ENCODE measurements at regions not wholly inside any gene's neighbourhood (a gene's known extent, or its start where the extent isn't known, plus 50 kb on each side); places are given as distances from the start of the nearest gene placed in this dataset.

DNA sequence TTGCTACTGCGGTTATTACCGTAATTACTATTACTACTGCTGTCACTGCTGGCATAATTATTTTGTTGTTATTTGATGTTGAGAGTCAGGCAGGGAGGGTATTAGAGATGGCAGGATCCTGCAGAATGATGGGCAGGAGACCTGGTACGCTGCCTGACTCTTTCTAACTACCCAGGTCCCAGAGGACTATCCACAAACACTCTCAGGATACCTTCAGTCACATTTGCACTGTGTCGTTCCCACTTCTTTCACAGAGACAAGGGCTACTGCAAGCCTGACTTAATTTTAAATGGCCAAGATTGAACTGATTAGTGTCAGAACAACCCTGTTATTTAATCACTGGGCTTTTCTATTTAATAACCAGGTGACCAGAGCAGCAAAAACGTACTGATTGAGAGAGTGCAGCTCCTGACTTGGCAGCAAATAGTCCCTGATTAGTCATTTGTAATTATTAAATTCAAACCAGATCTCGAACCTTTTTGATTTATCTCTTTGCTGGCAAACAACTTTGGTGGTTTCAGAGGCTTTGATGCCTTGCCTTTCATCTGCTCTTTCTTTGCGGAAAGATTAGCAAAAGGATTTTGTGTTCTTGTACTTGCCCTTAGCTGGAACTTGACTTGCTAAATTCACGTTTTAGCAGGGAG, 88.8 kb upstream of the ARHGEF3 start:
- no peaks in the 10 kb centered on the region for H3K4me1 ChIP-seq
- no peak for DNase-seq
- H3K9me3 ChIP-seq, result no peaks in the 10 kb centered on the region
- H3K36me3 ChIP-seq, result no peaks in the 10 kb centered on the region
- no peak overlapping the region for H3K27ac ChIP-seq
- H3K4me3 ChIP-seq, result no peak overlapping the region
- H3K9ac ChIP-seq (ENCODE audit: low read depth in 2 of 2, low read length in 2 of 2), result no peak overlapping the region
- TF ChIP-seq, protein P1, sequence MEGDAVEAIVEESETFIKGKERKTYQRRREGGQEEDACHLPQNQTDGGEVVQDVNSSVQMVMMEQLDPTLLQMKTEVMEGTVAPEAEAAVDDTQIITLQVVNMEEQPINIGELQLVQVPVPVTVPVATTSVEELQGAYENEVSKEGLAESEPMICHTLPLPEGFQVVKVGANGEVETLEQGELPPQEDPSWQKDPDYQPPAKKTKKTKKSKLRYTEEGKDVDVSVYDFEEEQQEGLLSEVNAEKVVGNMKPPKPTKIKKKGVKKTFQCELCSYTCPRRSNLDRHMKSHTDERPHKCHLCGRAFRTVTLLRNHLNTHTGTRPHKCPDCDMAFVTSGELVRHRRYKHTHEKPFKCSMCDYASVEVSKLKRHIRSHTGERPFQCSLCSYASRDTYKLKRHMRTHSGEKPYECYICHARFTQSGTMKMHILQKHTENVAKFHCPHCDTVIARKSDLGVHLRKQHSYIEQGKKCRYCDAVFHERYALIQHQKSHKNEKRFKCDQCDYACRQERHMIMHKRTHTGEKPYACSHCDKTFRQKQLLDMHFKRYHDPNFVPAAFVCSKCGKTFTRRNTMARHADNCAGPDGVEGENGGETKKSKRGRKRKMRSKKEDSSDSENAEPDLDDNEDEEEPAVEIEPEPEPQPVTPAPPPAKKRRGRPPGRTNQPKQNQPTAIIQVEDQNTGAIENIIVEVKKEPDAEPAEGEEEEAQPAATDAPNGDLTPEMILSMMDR (IDR thresholded peaks at IDR 0.05), result no peak
- intact Hi-C loops (cut with DNase I), result no loop called here
- no peaks in the 10 kb centered on the region for H3K27me3 ChIP-seq

DNA sequence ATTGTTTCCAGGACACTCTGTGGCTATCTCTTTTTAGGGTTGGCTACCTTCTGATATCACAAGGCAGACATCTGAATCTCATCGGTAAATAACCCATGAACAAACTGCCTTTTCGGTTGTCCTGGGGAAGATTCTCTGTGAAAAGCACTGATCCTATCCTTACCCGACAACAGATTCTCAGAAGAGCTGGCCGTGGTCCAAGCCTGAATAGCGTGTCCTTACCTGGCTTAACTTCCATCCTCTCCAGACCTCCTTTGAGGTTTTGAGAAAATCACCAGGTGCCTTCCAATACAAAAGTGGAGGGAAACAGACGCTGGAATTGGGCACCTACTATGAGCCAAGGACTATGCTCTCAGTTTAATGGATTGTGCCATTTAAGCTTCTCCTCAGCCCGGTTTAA, 87.4 kb upstream of the ARHGEF3 start:
- TF ChIP-seq, protein P1 (IDR thresholded peaks at IDR 0.05), result no peak
- Histone ChIP-seq H3K27me3 (no peaks in the 10 kb centered on the region), H3K4me3 (no peak overlapping the region), H3K36me3 (no peaks in the 10 kb centered on the region), H3K9me3 (no peaks in the 10 kb centered on the region), H3K27ac (no peak overlapping the region), H3K9ac (ENCODE audit: low read depth in 2 of 2, low read length in 2 of 2) (no peak overlapping the region), H3K4me1 (no peaks in the 10 kb centered on the region)
- intact Hi-C loops (cut with DNase I), result no loop called here
- no peak for DNase-seq

DNA sequence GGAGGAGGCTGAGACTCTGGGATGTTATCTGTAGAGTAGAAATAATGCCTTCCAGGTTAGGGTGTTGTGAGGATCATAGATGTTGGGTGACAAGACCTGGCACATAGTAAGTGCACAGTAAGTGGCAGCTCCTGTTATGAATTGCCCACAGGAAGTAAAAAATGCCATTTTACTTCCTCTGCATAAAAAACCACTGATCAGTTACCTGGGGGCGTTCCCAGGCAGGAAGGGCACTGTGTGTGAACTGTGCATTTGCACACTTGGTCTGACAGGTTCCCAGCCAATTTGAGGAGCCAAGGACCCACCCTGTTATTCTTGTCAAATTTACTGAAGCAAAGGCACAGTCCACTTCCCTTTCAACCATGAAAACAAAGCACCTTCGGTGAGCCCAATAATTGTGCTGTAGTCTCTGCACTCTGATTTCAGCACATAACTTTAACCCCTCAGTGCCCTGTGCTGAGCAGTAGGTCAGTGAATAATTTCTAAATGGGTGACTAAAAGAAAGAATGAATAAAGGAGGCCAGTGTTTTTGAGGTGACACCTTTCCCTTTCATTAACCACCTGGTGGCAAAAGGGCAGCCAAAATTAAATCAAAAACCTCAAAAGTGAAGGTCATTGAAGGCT, 85.8 kb upstream of the ARHGEF3 start:
- H3K4me1 ChIP-seq, result no peaks in the 10 kb centered on the region
- no peak overlapping the region for H3K27ac ChIP-seq
- no peak for DNase-seq
- intact Hi-C loops (cut with DNase I), result no loop called here
- H3K36me3 ChIP-seq, result no peaks in the 10 kb centered on the region
- H3K4me3 ChIP-seq, result no peak overlapping the region
- H3K27me3 ChIP-seq, result no peaks in the 10 kb centered on the region
- TF ChIP-seq, protein P1 (IDR thresholded peaks at IDR 0.05), result no peak
- no peak overlapping the region for H3K9ac ChIP-seq (ENCODE audit: low read depth in 2 of 2, low read length in 2 of 2)
- H3K9me3 ChIP-seq, result no peaks in the 10 kb centered on the region

DNA sequence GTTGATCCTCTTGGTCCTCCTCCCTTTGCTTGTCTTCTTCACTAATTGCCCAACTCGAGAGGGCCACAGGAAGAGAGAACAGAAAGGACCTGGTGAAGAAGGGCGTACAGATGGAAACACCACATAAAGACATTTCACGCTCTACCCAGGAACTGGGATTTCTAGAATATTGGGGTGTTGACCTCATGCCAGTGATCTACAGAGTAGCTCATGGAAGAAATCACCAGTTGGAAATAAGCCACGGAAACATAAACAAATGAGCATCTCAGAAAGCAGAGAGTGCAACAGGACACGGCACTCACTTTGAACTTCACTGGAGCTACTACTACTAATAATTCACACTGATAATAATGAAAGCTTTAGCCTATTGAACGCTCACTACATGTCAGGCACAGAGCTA, 84.6 kb upstream of the ARHGEF3 start:
- Histone ChIP-seq H3K9me3 (no peaks in the 10 kb centered on the region), H3K4me3 (no peak overlapping the region), H3K36me3 (no peaks in the 10 kb centered on the region), H3K27me3 (no peaks in the 10 kb centered on the region), H3K9ac (ENCODE audit: low read depth in 2 of 2, low read length in 2 of 2) (no peak overlapping the region), H3K4me1 (no peaks in the 10 kb centered on the region), H3K27ac (no peak overlapping the region)
- TF ChIP-seq, protein P1 (IDR thresholded peaks at IDR 0.05), result no peak
- intact Hi-C loops (cut with DNase I), result no loop called here
- no peak for DNase-seq

DNA sequence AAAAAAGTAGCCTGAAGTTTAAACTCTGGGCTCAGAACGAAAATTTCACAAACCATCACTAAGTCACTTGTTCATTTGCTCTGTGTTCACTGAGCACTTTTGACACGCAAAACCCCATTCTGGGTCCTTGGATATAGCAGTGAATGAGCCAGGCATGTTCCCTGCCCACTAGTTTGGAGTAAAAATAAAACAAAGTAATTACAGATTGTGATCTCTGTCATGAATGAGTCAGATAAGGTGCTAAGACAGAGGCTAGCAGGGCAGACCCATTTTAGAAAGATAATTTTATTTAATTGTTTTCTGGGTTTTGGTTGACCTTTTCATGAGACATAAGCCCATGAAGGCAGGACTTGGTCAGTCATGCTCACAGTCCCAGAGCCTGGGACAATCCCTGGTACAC, 84.1 kb upstream of the ARHGEF3 start:
- no peak overlapping the region for H3K9ac ChIP-seq (ENCODE audit: low read depth in 2 of 2, low read length in 2 of 2)
- no peak overlapping the region for H3K4me3 ChIP-seq
- TF ChIP-seq, protein P1 (IDR thresholded peaks at IDR 0.05), result no peak
- no peaks in the 10 kb centered on the region for H3K27me3 ChIP-seq
- no peak for DNase-seq
- no peaks in the 10 kb centered on the region for H3K9me3 ChIP-seq
- no peaks in the 10 kb centered on the region for H3K36me3 ChIP-seq
- H3K27ac ChIP-seq, result no peak overlapping the region
- intact Hi-C loops (cut with DNase I), result no loop called here
- H3K4me1 ChIP-seq, result no peaks in the 10 kb centered on the region

Data from colonic mucosa (tissue), 4 donors.